Astrocyte (in vitro differentiated cells and primary cell): ENCODE measurements at regions not wholly inside any gene's neighbourhood (a gene's known extent, or its start where the extent isn't known, plus 50 kb on each side); places are given as distances from the start of the nearest gene placed in this dataset.

Experiments used
- CTCF ChIP-seq: IDR thresholded peaks from 2 replicates; pipeline ENCODE4 v1.5.1; 2011; ENCODE audit warnings: low read depth, mild to moderate bottlenecking, inconsistent platforms, low read length, moderate library complexity; ENCODE audit not compliant: insufficient read depth
- EZH2 ChIP-seq: IDR thresholded peaks from 2 replicates; pipeline ENCODE4 v1.6.1; 2012; ENCODE audit warnings: mild to moderate bottlenecking, low read length, inconsistent platforms; ENCODE audit not compliant: insufficient read depth

GRCh38 chr5:91436241-91436640 lies 53.1 kb upstream of the ARRDC3 start:
- TF ChIP-seq CTCF: no peak
- TF ChIP-seq EZH2: no peak
